Fibroblast of lung (primary cell): ENCODE measurements at regions not wholly inside any gene's neighbourhood (a gene's known extent, or its start where the extent isn't known, plus 50 kb on each side); places are given as distances from the start of the nearest gene placed in this dataset.

Source experiments
- CTCF ChIP-seq, 2 donors: IDR thresholded peaks in 1 of 2; conservative IDR thresholded peaks in 1 of 2; 1 replicate in 1 of 2; 2 replicates in 1 of 2; pipeline ENCODE4 v1.5.1; 2011 to 2012; ENCODE audit warnings: low read length in 2 of 2, control low read depth in 1 of 2, inconsistent platforms in 1 of 2, low read depth in 1 of 2, mild to moderate bottlenecking in 1 of 2
- EZH2 ChIP-seq: IDR thresholded peaks from 2 replicates; pipeline ENCODE4 v1.5.1; 2012; ENCODE audit warnings: low read length, control low read depth, mild to moderate bottlenecking; ENCODE audit errors: missing control alignments

DNA sequence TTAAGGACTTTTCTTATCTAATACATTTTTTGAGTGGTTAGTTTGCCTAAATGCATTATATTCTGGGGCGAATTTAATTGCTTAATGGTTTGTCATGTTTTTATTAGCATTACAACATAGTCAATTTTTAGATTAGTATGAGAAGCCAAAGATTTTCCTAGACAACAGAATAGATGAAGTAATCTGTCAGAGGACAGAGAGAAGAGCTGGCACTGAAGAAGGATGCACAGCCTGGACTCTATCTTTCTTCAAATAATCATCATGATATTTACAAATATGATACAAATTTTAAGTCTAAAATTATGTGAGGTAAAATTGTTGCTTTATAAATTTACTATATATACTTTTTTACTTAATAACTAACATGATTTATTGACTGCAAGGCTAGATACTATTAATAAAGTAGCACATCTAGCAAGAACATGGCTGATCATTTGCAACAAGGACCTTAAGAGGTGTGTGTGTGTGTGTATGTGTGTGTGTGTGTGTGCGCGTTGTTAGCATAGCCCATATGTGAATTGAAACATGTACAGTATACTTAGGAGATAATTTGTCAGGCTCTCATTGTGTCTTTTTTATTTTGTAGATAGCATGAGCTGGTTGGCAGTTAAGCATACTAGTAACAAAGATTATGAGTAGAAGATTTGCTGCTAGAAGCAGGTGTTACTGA lies 752.2 kb downstream of the DCDC2C start:
- TF ChIP-seq CTCF (conservative IDR thresholded peaks at IDR 0.05 in 1 of 2, IDR thresholded peaks at IDR 0.05 in 1 of 2; ENCODE audit: low read depth in 1 of 2, low read length in 2 of 2) (no peak), EZH2 (no peak)
